Non-pigmented ciliary epithelial cell (primary cell): ENCODE measurements at regions not wholly inside any gene's neighbourhood (a gene's known extent, or its start where the extent isn't known, plus 50 kb on each side); places are given as distances from the start of the nearest gene placed in this dataset.
"Not testable (repeated sequence)": the region's sequence is repeated elsewhere in the genome, so short reads cannot be mapped to it uniquely, and the experiment has no call there.

Experiments used
- DNase-seq: peaks from one replicate; pipeline ENCODE4 v3.0.0-alpha.2; 2010; ENCODE audit warnings: low read depth

DNA sequence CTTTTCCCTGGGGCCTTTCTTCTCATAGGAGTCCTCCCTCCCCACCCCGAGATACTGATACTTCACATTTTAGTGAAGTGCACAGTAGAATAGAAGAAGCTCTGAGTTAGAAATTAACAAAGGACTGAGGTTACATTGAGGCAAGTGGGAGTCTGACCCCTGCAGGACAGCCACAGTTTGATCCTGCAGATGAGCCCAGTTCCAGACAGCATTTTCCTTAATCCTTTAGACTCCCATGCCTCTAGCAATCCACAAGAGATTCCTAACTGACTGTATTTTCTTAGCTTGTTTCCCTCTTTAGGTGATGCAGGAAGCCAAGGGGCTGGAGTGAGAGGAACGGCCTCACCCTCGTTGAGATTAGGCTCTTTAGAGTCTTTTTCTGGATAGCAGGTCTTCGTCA is 204.0 kb downstream of the CYRIA start:
- DNase-seq = no peak

DNA sequence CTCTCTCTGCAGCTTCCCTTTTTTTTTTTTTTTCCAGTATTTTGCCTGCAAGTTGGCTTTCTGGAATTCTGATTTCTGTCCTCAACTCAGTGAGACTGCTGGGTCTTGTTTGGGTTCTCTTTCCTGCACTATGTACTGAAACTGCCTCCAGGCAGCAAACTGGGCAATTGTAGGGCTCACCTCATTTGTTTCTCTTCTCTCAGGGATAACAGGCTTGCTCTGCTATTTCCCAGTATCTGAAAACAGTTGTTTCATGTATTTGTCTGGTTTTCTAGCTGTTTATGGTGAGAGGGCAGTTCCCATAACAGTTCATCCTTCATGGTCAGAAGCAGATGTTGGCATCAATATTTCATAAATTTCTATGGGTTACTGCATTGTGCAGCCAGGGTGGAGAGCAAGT is 206.0 kb downstream of the CYRIA start:
- no peak for DNase-seq

DNA sequence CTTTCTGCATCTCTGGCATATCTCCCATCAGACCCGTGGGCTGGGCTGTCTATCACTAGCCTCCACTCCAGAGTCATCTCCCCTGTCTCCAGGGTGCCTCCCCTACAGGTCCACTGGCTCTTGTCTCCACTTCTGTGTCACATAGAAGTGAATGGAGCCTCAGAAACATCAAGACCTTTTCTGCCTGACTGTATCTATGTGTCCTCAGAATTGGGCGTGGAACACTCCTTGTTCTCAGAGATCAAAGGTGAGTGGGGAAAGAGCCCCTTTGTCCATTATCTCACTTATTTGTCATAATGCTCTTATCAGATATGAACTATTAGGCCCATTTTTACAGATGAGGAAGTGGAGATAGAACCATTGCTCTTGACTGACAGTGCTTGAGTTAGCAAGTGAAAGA is 211.0 kb downstream of the CYRIA start:
- DNase-seq = no peak

DNA sequence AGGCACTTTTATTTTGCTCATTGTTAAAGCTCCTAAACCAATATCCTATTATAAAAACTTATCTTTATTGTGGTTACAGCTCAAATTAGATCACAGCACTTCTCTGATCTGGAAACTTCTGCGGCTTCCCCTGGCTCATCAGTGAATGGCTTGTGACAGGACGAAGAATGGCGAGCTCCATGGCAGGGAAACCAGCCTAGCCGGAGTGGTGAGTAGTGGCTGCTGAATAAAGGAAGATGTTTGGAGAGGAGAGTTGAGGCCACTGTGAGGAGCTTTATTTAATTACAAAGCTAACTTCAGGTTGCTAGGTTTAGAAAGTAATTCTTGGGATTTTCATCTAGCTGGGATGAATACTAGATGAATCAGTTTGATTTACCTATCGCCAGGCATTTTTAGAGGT is 213.5 kb downstream of the CYRIA start:
- no peak for DNase-seq

DNA sequence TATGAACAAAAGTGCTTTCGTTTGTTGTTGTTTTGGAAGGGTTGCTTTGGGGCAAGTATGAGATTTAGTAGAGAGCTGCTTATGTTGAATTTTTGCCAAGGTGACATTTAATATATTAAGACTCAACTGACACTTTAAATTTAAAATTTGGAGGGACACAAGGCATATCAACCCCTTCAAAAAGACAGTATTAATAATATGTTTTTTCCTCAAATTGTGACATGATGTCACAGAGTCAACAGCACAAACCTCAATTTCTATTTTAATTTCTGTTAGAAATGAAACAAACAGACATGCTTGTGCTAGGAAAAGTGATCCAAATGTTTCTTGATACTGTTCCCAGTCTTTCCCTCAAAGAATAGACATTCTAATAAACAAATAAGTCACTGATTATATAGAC is 218.9 kb downstream of the CYRIA start:
- DNase-seq = no peak

DNA sequence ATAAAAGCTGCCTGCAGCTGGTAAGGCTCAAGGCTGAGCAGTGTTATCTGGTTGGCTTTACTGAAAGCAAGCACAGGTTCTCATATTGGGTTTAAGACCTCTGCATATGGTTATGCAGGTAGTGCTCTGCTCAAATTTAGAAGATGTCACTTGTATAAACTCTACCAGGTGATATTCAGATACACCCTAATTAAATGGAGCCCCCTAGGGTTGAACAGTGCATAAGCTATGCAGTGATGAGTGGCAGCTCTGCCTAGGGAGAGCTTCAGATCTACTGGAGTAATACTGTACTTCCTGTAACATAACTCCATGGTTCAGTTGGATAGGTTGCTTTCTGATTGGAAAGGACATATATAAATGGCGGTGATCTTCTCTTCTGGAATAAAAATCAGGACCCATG is 222.7 kb downstream of the CYRIA start:
- no peak for DNase-seq

DNA sequence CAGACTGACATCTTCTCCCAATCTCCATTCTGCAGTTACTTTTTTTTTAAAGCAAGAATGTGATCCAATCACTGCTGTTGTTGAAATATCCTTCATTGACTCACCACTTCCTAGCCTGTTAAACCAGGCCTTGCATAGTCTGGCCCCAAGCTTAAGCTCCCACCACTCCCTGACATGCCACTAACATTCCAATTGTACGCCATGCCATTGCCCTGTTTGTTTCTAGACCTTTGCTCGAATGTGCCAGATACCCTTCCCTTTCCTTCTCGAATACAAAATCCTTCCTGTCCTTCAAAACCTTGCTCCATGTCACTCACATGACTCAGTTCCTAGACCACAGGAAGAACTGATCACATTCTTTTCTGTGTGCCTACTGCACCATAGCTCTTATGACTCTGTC is 224.2 kb downstream of the CYRIA start:
- no peak for DNase-seq

DNA sequence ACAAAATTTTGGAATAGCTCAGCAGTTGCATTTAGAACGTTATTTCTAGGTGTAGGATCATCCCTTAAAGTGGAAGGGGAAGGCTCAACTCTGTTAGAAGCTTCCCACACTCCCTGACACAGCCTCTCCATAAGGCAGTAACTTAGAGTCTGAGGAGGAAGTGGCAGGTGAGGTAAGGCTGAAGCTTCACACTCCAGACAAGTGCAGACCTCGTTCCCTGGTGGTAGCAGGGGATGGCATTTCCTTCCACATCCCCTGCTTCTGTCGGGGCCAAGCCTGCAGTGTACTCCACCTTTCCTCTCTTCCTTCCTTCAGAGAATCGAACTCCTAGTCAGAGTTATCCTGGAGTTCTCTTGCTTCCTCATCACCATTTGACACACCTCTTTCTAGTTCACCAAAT is 224.7 kb downstream of the CYRIA start:
- no peak for DNase-seq

DNA sequence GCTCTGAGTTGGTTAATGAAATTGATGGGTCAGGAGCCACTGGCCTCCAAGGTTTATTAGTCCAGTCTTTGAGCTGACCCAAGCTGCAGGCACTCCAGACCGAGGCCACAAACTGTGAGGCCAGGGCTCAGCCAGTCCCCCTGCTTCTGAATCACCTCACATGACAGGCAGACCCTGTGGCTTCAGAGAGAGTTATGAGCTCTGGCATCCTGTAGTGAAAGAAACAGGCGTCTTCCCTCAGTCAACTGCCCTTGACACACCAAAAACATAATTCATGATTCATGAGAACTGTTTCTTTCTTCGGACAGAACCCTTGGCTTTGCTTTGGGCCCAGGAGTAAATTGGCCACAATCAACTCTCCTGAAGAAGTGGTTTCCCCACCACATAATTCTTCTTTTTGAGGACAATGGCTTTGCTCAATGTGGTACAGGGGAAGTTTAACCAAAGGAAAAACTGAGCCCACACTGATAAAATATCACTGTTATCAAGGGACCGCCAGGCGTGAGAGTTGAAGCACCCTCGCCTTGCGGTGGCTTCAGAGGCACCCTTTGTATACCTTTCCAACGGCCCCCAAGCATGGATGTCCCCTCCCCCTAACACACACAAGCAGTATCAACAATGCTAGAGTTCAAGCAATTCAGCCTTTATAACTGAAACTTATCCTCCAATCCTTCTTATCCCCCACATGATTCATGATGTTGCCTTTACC is 226.9 kb downstream of the CYRIA start:
- no peak for DNase-seq

DNA sequence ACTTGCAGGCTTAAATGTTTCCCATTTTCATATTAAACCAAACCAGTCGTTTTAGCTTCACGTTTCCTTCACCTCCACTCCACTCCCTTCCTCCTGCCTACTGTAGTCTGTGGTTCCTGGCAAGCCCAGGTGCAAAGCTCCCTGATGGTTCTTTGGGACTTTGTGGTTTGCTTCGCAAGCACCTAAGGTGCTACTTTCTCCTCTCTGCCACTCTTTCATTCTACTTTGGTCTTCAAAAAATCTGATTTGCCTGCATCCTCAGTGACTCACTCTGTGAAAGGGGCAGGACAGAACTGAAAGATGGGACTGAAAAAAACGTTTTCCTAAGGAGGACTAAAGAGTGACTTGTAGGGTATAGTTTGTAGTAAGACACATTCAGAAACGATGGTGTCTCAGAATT is 228.4 kb downstream of the CYRIA start:
- no peak for DNase-seq

DNA sequence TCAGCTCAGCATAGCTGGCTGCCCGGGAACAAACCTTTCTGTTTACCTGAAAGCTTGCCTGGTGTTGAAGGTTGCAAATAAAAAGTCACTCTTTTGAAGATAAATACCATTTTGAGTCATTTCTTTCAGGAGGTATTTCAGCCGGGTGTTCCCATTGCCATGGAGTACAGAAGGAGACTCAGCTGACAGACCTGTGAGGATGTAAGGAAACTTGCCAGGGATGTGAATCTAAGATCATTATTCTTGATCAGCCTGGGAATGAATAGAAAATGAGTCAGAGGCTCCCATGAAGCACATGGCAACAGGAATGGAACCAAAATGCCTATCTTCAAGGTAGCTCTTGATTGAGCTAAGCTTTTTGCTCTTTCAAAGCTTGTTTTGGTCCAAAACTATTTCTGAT is 231.2 kb downstream of the CYRIA start:
- DNase-seq = no peak

DNA sequence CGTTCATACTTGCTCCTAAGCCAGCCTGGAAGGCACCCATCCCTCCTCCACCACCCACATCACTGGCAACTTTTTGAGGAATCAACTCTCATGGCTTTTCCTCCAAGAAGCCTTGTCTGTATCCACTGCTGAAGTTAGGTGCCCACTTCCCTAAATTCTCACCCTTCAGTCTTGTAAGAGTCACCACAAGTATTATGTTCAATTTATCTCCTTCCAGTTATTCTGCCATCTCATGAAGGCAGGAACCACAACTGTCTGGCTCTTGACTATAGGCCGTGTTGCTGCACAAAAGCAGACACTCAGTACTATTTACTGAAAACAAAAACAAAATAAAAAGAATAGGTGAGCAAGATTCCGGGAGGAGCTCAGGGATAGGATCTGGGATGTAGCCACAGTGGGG is 234.8 kb downstream of the CYRIA start:
- no peak for DNase-seq

DNA sequence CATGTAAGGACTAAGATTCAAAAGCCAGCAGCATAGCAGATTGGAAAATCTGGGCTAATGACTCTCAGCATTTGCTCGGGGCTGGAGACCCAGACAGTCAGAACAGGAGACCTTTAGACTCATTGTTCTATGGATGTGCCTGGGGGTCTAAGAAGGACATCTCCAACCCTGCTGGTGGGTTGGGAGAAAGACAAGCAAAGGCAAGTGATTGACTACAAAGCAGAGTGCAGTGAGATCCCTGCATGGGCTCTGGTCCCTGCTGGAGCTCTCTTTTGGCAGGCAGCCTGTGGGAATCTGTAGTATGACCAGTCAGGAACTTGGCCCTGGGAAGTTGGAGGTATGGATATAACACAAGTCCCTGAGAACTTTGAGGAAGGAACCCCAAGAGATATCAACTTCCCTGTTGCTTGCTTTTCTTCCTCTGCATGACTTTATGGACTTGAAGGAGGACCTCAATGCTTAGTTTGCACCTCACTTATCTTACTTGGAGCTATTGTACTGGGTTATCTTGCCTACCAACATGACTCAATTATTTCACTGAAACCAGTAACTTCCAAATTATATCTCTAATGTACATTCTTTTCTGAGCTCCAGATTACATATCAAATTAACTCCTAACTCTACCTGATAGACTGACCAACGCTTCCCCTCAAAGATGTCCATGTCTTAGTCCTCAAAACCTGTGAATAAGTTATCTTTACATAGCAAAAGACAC is 236.0 kb downstream of the CYRIA start:
- DNase-seq = no peak

DNA sequence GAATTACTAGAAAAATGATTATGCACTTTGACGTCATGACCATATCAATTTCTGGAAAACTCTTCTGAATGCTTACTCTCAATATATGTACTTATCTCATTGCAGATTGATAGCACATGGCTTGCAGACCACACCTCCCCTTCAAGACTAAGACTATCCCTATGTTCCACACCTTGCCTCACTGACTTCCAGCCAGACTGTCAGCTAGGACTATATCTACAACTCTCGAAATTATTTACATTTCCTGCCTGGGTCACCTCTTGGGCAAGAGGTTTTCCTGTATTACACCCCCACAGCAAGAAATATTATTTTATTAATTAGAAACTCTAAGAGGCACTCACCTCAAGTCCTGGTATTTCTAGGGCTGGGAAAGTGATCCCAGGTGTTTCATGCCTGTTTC is 236.6 kb downstream of the CYRIA start:
- no peak for DNase-seq

DNA sequence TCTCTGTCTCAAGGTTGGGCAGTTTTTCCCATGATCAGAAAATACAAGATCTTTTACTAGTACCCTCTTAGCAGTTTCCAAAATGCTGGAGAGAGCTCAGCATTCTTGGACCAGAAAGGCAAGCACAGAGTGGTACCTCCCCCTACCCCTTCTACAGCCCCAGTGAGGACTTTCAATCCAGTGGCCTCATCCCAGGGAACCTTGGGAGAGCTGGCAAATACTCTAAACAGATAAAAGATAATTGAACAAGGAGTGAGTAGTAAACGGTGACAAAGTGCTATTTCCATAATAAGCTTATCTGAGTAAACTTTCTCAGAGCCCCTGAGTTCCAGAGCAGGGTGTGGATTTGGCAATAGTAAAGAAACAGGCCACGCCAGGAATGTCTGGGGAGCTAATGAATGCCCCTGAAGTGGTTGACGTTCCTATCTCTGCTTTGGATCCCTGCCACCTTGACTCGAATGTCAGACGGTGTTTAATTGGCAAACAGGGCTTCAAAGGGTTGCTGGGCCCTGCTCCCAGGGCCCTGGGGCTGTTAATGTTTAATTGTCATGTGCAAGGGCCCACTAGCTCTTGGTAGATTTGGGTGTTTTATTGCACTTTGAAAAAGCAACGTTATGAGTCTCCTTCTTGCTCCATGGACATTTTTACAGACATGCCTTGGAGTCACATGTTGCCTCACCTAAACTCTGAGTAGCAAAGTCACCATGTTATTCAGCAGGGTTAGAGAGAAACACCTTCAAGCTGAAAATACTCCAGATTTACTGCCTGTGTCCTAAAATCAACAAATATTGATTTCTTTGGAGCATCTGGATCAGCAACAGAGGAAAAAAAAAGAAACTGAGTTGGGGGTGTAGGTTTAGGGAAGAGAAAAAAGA is 239.9 kb downstream of the CYRIA start:
- DNase-seq = no peak

DNA sequence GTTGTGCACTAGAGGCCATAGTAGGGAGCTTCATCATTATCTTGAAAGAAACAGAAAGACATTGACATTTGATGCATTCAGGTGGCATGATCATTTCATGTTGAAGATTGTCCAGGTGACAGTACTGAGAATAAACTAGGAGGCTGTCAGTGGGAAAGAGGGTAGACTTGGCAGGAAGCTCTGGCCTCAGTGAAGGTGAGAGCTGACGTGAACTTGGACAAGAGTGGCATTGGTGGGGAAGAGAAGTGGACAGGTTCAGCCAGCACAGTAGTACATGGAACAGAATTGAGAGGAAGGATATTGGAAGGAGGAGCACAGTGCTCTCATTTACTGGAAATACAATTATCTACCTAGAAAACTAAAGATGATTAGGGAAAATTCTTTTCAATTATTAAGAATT is 245.2 kb downstream of the CYRIA start:
- no peak for DNase-seq

DNA sequence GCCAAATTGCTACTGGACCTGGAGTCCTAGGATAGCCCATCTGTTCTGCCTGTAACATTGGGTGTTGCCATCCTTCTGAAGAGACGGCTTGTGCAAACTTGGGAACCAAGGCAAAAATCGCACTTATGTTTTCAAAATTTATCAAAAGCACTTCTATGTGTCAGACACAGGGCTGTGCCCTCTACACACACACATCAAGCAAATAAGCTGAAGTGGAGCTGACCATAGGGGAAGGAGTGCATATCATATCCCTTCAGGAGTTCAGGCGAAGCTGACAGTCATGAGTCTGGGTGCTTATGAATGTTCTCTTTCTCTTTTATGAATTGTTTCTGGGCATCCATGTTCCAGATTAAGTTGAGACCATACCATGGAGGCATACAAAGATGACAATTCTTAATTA is 247.9 kb downstream of the CYRIA start:
- no peak for DNase-seq

DNA sequence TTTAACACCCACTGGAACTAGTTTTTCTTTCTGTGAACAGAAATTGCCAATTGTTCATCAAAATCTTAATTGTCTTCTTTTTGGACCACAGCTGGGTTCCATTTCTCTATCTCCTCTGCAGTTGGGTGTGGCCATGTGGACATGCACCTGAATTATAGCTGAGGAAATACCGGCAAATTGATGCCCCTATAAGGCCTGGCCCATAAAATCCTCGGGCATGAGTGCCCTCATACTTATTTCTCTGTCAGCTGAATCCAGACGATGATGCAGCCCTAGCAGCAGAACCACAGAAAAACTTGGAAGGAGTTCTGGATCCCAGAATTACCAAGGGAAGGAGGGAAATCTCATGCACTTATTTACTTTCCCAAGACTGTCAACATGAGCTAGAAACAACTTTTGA is 249.0 kb downstream of the CYRIA start:
- no peak for DNase-seq

DNA sequence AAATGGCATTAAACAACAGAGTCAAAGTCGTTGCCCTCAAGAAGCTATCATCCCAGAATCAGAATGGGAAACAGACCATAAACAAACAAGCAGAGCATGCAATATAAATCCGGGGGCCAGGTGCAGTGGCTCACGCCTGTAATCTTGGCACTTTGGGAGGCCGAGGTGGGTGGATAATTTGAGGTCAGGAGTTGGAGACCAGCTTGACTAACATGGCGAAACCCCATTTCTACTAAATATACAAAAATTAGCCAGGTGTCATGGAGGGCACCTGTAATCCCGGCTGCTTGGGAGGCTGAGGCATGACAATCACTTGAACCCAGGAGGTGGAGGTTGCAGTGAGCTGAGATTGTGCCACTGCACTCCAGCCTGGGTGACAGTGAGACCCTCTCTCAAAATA is 249.8 kb downstream of the CYRIA start:
- DNase-seq = not testable (repeated sequence)

DNA sequence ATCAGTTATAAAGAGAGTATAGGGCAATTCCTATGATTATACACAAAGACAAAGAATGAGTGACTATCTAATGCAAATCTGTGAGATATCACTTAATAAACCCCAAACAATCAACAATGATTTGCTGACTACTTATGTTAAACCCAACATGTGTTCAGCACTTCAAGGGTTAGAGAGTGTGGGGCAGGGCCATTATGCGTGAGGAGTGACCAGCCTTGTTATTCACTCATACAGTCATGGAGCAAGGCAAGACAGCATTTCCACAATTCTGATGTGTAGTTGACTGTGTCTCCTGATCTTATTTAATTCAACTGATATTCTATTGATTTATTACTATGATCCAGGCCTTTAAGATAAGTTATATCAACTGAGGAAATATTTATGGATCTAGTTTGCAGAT is 251.7 kb downstream of the CYRIA start:
- DNase-seq = no peak

DNA sequence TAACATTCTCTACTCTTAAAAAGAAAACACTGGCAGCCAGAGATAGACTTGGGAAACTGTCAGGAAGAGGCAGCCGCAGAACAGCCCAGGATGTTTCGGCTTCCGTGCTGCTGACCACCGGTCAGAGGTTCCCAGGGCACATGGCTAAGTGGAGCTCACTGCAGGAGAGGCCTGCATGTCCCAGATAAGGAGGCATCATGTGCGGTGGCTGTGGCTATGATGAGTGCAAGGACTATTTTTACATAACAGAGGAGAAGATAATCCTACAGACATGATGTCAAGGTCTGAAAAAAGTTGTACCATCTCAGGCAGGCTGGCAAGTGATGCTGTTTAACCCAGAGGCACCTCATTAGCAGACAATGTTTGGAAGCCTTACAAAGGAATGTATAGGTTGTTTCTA is 252.3 kb downstream of the CYRIA start:
- no peak for DNase-seq

DNA sequence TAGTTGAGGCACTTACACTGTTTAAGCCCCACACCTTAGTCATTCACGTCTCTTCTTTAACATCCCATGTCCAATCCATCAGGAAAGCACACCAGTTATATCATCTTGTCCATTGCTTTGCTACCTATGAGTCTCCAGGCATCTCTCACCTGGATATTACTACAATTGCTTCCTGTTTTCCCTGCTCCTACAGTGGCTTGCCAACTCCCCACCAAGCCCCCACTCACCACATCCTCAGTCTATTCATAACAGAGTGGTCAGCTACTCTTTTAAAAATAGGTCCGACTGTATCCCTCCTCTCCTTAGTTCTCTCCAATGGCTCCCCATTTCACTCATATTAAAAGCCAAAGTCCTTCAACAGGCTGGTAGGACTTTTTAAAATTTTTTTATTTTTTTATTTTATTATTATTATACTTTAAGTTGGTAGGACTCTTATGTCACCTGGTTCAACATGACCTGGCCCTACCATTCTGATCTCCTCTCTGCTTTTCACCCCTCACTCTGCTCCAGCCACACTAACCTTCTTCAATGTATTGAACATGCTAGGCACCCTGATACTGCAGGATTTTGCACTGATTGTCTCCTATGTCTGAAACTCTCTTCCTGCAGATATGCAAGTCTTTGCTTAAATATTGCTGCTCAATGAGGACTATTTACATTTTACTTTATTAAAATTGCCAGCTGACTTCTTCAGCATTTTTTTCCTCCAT is 253.2 kb downstream of the CYRIA start:
- no peak for DNase-seq
